HS-5 (cell line): ENCODE measurements at regions not wholly inside any gene's neighbourhood (a gene's known extent, or its start where the extent isn't known, plus 50 kb on each side); places are given as distances from the start of the nearest gene placed in this dataset.
A peak's percentile ranks its signal among the peaks of the same experiment; 100 is the strongest.
"Not testable (repeated sequence)": the region's sequence is repeated elsewhere in the genome, so short reads cannot be mapped to it uniquely, and the experiment has no call there.

Experiments
- DNase-seq: peaks from one replicate; pipeline ENCODE4 v3.0.0-alpha.2; 2012; ENCODE audit warnings: low read depth

GRCh38 chr5:121665542-121665941 is 186.1 kb upstream of the FTMT start:
- DNase-seq, result not testable (repeated sequence)

- DNase-seq, result no peak
Measured at GRCh38 chr5:121667292-121667691, 184.4 kb upstream of the FTMT start.

DNA sequence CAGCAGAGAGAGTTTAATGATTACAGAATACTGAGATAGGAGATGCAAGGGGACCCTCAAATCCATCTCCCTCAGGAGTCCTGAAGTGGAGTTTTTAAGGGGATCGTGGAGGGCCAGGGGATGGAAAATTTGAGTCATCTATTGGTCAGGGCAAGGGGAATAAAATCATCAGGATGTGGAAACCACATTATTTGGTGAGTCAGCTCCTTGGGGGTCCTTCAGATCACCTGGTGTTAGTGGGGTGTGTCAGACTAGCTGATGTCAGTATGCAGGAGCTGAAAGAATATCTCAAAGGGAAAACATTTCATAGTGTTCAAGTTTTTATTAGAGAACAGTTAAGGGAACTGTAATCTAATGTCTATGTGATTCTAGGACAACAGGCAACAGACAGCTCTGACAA is 183.0 kb upstream of the FTMT start:
- DNase-seq, result peak; percentile 34

- DNase-seq, result no peak
Measured at GRCh38 chr5:121671624-121672023, 180.1 kb upstream of the FTMT start.

DNA sequence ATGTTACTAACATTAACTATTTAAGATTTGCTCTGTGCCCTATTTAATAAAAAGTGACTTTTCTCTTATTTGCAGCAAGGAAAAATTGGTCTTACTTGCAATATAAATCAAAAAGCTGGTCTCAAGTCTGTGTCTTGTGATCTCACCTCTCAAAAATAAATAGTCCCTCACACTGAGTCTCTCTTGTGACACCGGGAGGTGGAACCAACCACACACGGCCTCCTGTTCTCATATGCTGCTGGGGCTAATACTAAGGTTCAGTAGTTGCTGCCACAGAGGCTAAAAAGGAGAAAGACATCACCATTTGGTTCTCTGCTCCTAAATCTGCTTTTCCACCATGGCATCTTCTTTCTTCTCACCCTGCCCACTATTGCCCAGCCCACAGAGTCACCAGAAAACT is 175.8 kb upstream of the FTMT start:
- no peak for DNase-seq

GRCh38 chr5:121681229-121681855 is 170.3 kb upstream of the FTMT start:
- DNase-seq, result no peak

DNA sequence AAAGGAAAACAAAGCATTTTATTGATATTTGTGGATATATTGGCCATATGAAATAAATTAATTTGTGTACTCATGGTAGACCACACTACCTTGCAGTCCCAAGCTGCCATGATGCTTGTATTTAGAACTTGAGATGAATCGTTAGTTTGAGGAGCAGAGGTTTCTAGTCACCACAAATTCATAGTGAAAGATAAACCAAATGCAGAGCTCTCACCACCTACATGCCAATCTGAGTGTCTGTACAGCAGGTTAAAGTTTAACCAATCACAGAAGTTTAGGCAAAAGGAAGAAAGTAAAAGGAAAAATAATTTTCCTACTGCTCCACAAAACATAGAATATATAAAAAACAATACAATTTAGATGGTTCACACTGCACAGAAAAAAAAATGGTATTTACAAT is 163.6 kb upstream of the FTMT start:
- DNase-seq, result no peak

DNA sequence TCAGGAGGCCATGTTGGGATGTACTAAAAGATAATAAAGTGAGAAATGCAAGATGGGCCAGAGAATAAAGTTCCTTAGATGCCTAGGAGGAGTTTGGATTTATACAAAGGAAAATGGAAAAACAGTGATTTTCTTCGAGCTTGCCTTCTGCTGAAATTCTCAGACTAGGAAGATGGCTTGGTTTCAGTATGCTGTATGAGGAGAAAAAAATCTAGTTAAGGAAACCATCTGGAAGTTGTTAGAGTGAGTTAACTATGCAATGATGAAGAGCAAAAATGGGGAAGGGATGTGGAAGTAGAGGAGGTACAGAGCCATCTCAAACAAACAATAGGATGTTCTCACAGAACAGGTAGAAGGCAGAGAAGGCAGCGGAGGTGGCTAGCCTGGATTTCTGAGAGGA is 162.9 kb upstream of the FTMT start:
- DNase-seq, result no peak

DNA sequence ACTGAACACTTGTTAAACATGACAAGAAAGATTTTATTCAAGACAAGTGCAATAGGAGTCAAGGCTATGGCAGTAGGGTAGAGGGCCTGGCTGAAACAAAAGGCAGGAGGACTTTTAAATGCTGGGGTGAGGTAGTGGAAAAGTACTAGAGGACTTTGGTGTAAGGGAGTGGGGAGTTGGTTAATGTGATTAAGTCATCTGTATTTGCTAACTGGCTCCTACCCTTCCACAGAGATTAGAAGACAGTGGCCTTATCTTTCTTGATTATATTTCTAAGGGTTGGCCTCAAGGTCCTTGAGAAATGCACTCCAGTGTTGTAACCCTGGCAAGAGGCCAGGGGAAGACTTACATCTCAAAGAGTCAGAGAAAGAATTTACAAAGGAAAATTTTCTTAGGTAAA is 160.2 kb upstream of the FTMT start:
- DNase-seq, result no peak

GRCh38 chr5:121692158-121692557 is 159.5 kb upstream of the FTMT start:
- DNase-seq, result no peak

GRCh38 chr5:121693864-121694263 is 157.8 kb upstream of the FTMT start:
- DNase-seq, result peak; percentile 52

DNA sequence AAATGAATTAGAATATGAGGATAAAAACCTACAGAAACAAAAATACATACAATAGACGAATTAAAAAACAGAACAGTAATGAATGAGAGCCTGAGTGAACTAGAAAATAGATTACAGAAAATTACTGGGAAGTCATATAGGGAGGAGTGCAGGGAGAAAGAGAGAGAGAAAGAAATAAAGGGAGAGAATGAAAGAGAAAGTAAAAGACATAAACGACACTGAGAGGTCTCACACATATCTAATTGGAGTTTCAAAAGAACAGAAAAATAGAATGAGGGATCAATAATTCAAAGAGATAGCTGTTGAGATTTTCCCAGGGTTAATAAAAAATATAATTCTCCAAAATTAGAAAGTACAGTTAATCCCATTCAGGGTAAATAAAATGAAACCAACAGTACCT is 156.4 kb upstream of the FTMT start:
- no peak for DNase-seq

DNA sequence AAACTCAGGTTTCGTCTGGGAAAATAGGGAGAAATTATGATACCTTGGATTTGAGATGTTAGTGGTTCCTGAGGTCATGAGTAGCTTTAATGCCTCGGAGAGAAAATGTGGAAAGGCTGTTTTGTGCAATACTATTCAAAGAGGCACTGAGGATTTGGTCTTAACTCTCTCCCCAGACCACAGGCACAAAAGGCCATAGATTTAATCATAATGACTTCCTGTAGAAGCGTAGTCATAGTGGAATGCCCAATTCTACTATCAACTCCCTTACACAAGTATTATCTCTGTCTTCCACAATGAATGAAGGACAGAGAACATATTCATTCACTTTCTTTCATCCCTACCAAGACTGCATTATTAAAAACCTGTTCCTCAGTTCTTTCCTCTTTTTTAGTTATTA is 153.0 kb upstream of the FTMT start:
- no peak for DNase-seq

GRCh38 chr5:121701731-121702130 is 150.0 kb upstream of the FTMT start:
- DNase-seq, result no peak

GRCh38 chr5:121702682-121703081 is 149.0 kb upstream of the FTMT start:
- no peak for DNase-seq

- no peak for DNase-seq
Measured at GRCh38 chr5:121704291-121704690, 147.4 kb upstream of the FTMT start.

GRCh38 chr5:121706686-121707085 is 145.0 kb upstream of the FTMT start:
- DNase-seq, result no peak

GRCh38 chr5:121707178-121707577 is 144.5 kb upstream of the FTMT start:
- DNase-seq, result no peak

DNA sequence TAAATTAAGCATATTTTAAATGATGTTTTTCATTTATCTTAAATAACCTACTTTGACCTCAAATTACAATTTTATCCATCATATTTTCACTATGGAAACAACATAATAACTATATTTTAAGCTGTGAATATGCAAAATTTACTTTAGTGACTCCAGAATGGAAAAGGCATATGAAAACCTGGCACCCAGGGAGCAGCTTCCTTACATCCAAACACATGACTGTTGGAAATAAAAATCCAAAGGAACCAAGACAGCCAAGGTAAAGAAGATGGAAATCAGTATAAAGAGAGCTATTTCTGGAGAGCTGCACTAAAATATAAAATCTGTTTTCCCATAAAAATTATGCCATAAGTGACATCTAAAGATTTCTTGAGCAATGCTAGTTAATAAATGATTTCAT is 140.3 kb upstream of the FTMT start:
- DNase-seq, result no peak

GRCh38 chr5:121719255-121719654 is 132.4 kb upstream of the FTMT start:
- no peak for DNase-seq

- no peak for DNase-seq
Measured at GRCh38 chr5:121725450-121725849, 126.2 kb upstream of the FTMT start.

DNA sequence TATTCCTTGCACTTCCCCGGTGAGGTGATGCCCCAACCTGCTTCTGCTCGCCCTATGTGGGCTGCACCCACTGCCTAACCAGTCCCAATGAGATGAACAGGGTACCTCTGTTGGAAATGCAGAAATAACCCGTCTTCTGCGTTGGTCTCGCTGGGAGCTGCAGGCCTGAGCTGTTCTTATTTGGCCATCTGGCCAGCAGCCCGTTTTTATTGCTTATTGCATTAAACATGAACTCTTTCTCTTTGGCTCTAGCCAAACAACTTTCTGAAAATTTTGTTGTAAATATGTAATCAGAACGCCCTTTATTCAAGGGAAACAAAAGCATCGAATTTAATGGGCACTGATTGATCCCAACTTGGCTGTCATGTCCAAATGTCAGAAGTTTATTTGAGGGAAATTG is 124.7 kb upstream of the FTMT start:
- no peak for DNase-seq

DNA sequence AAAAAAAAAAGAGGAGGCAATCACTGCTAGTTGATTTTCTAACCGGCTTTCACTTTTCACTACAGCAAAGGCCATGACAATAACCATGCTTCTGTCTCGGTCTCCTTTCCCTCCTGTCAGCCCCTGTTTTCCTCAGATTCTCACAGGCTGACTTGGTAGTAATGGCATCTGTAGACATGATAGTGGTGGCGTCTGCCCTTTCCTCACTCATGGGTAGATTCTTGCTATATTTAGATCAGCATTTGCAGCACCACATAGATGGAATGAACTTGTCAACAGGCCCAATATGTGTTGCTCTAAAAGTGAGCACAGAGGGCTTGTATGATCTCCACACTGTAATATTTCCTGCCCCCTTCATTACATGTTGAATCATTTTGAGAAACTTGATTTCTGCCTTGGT is 120.3 kb upstream of the FTMT start:
- DNase-seq, result no peak

DNA sequence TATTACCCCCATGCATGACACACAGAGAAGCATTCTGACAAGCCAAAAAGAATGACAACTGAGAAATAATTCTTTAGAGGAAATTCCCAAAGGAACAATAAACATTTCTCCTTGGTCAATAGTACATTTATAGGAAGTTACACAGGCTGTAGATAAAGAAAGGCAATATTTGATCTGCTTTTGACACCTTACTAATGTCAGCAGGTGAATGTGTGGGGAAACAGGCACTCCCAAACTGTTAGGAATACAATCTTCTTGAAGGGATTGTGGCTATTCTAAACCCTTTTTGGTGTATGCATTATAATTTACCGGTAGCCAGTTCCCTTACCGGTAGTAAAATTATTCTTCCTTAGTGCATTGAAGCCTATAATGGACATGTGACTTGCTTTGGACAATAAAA is 116.1 kb upstream of the FTMT start:
- DNase-seq, result no peak

DNA sequence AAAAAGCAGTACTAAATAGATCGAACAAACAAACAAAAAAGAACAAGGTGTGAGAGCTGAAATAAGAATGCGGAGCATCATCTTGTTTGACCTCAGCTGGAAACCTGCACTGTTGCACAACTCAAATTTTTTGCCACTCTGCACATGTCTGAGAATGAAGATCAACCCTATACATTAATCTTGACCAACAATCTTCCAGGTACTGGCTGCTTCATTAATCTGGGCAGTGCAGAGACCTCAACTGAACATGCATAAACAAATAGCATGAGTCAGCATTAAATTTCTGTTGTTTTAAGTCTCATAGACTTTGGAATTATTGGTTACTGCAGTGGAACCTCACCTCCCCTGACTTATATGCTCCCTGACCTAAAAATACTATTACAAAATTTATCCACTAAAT is 114.6 kb upstream of the FTMT start:
- no peak for DNase-seq
